IMR-90 (cell line): ENCODE measurements at regions not wholly inside any gene's neighbourhood (a gene's known extent, or its start where the extent isn't known, plus 50 kb on each side); places are given as distances from the start of the nearest gene placed in this dataset.

Source experiments
- ATAC-seq: fragments of 200-7000 bp; cut with Tn5 transposase; 2 replicates; pipeline ENCODE4 v1.9.1; 2020; ENCODE audit warnings: low read depth, mild to moderate bottlenecking, moderate library complexity
- BruUV-seq: library from RNA; stranded (reverse); fragments of 400-500 nt; replicated peaks from 2 replicates; lab custom pipeline; 2021; lab: Mats Ljungman, UMichigan
- CTCF ChIA-PET: fragments of 300-600 bp; formaldehyde crosslinking; extraction: SDS; loops from one replicate; lab custom pipeline; 2021; ENCODE audit warnings: antibody characterized with exemption; lab: Yijun Ruan, JAX
- POLR2A ChIA-PET: fragments of 300-600 bp; sonication (Branson Sonifier 250); formaldehyde crosslinking; loops from one replicate; lab custom pipeline; 2022; ENCODE audit warnings: antibody characterized with exemption; ENCODE audit not compliant: unreplicated experiment; lab: Charles Lee
- DNase-seq: peaks from one replicate; pipeline ENCODE4 v3.0.0; 2013
- H2AFZ ChIP-seq: replicated peaks from 2 replicates; pipeline ENCODE3; 2013; ENCODE audit warnings: low read length, mild to moderate bottlenecking; ENCODE audit not compliant: poor library complexity
- H2AK5ac ChIP-seq: 2 replicates; pipeline ENCODE4 v1.6.1; 2013; ENCODE audit warnings: low read depth, low read length, inconsistent platforms
- H2AK9ac ChIP-seq: replicated peaks from 2 replicates; pipeline ENCODE3; 2013; ENCODE audit warnings: mild to moderate bottlenecking, low read depth, low read length, moderate library complexity; ENCODE audit not compliant: poor library complexity
- H2BK120ac ChIP-seq: 2 replicates; pipeline ENCODE4 v1.6.1; 2013; ENCODE audit warnings: low read depth, low read length, inconsistent platforms
- H2BK15ac ChIP-seq: 3 replicates; pipeline ENCODE4 v1.6.1; 2013; ENCODE audit warnings: low read depth, low read length, inconsistent platforms
- H2BK20ac ChIP-seq: 2 replicates; pipeline ENCODE4 v1.6.1; 2013; ENCODE audit warnings: low read depth, mild to moderate bottlenecking, inconsistent platforms, low read length, moderate library complexity
- H2BK5ac ChIP-seq: 2 replicates; pipeline ENCODE4 v1.6.1; 2013; ENCODE audit warnings: mild to moderate bottlenecking, low read depth, low read length, inconsistent platforms; ENCODE audit not compliant: poor library complexity, severe bottlenecking
- H3K14ac ChIP-seq: replicated peaks from 2 replicates; pipeline ENCODE4 v1.6.1; 2013; ENCODE audit warnings: low read depth, low read length, inconsistent platforms
- H3K18ac ChIP-seq: 2 replicates; pipeline ENCODE4 v1.6.1; 2013; ENCODE audit warnings: low read depth, low read length, control low read depth
- H3K23ac ChIP-seq: 2 replicates; pipeline ENCODE4 v1.6.1; 2013; ENCODE audit warnings: low read depth, low read length, inconsistent platforms
- H3K27ac ChIP-seq: 2 replicates; pipeline ENCODE4 v1.5.1; 2013; ENCODE audit warnings: mild to moderate bottlenecking, control low read depth, low read length; ENCODE audit not compliant: insufficient read depth
- H3K27me3 ChIP-seq: 2 replicates; pipeline ENCODE4 v1.6.1; 2013; ENCODE audit warnings: low read length; ENCODE audit not compliant: control insufficient read depth, insufficient read depth
- H3K36me3 ChIP-seq: 2 replicates; pipeline ENCODE4 v1.6.1; 2013; ENCODE audit warnings: low read length, mixed read lengths; ENCODE audit not compliant: control insufficient read depth, insufficient read depth
- H3K4ac ChIP-seq: 2 replicates; pipeline ENCODE4 v1.6.1; 2013; ENCODE audit warnings: low read depth, low read length, inconsistent platforms
- H3K4me1 ChIP-seq: 2 replicates; pipeline ENCODE4 v1.6.1; 2013; ENCODE audit warnings: low read length, mixed read lengths; ENCODE audit not compliant: control insufficient read depth, insufficient read depth
- H3K4me2 ChIP-seq: 2 replicates; pipeline ENCODE4 v1.6.1; 2013; ENCODE audit warnings: low read depth, mild to moderate bottlenecking, control low read depth, low read length, moderate library complexity
- H3K4me3 ChIP-seq: 2 replicates; pipeline ENCODE4 v1.5.1; 2013; ENCODE audit warnings: low read depth, mild to moderate bottlenecking, control low read depth, low read length, moderate library complexity; ENCODE audit not compliant: insufficient read depth
- H3K56ac ChIP-seq: 2 replicates; pipeline ENCODE4 v1.6.1; 2013; ENCODE audit warnings: low read length, inconsistent platforms; ENCODE audit not compliant: insufficient read depth; ENCODE audit errors: extremely low read depth
- H3K79me1 ChIP-seq, 2 experiments: 2 replicates each; pipeline ENCODE4 v1.6.1; 2013; ENCODE audit warnings: low read length in 2 of 2, inconsistent platforms in 1 of 2, low read depth in 1 of 2
- H3K9ac ChIP-seq: 2 replicates; pipeline ENCODE4 v1.6.1; 2013; ENCODE audit warnings: low read depth, low read length, control low read depth
- H3K9me1 ChIP-seq: 2 replicates; pipeline ENCODE4 v1.6.1; 2013; ENCODE audit warnings: low read length, inconsistent platforms; ENCODE audit not compliant: insufficient read depth
- H3K9me3 ChIP-seq: 2 replicates; pipeline ENCODE4 v1.6.1; 2013; ENCODE audit warnings: low read length; ENCODE audit not compliant: control insufficient read depth, insufficient read depth
- H4K20me1 ChIP-seq: 2 replicates; pipeline ENCODE4 v1.6.1; 2013; ENCODE audit warnings: low read length, inconsistent platforms; ENCODE audit not compliant: insufficient read depth
- H4K5ac ChIP-seq: 2 replicates; pipeline ENCODE4 v1.6.1; 2013; ENCODE audit warnings: mild to moderate bottlenecking, low read depth, low read length, control low read depth
- H4K8ac ChIP-seq, 2 experiments: 2 replicates each; pipeline ENCODE4 v1.6.1; 2013; ENCODE audit warnings: low read depth in 2 of 2, low read length in 2 of 2, control low read depth in 1 of 2, inconsistent platforms in 1 of 2
- H4K91ac ChIP-seq: 2 replicates; pipeline ENCODE4 v1.6.1; 2013; ENCODE audit warnings: low read depth, low read length, inconsistent platforms; ENCODE audit not compliant: insufficient read depth
- BHLHE40 ChIP-seq: fragments of 150-350 bp; IDR thresholded peaks from 2 replicates; pipeline ENCODE4 v1.6.1; 2016; ENCODE audit warnings: mild to moderate bottlenecking, low read depth, low read length
- CEBPB ChIP-seq: IDR thresholded peaks from 2 replicates; pipeline ENCODE4 v1.6.1; 2012; ENCODE audit warnings: low read depth, low read length, improper control_type of control experiment
- CHD1 ChIP-seq: IDR thresholded peaks from 2 replicates; pipeline ENCODE4 v1.6.1; 2012; ENCODE audit warnings: low read depth, low read length, improper control_type of control experiment
- ELK1 ChIP-seq: fragments of 150-350 bp; IDR thresholded peaks from 2 replicates; pipeline ENCODE4 v1.6.1; 2016; ENCODE audit warnings: low read depth, mild to moderate bottlenecking, low read length, moderate library complexity, borderline replicate concordance
- MAFK ChIP-seq: IDR thresholded peaks from 2 replicates; pipeline ENCODE4 v1.6.1; 2012; ENCODE audit warnings: low read depth, low read length, improper control_type of control experiment
- MAZ ChIP-seq: IDR thresholded peaks from 2 replicates; pipeline ENCODE4 v1.6.1; 2012; ENCODE audit warnings: low read depth, mild to moderate bottlenecking, low read length, improper control_type of control experiment, moderate library complexity, borderline replicate concordance
- MXI1 ChIP-seq: IDR thresholded peaks from 2 replicates; pipeline ENCODE4 v1.6.1; 2012; ENCODE audit warnings: low read depth, mild to moderate bottlenecking, low read length, moderate library complexity, borderline replicate concordance
- NFE2L2 ChIP-seq: fragments of 150-350 bp; IDR thresholded peaks from 2 replicates; pipeline ENCODE4 v1.6.1; 2016; ENCODE audit warnings: low read depth, mild to moderate bottlenecking, low read length
- POLR2A ChIP-seq: IDR thresholded peaks from 2 replicates; pipeline ENCODE4 v1.6.1; 2012; ENCODE audit warnings: mild to moderate bottlenecking, low read depth, low read length
- RAD21 ChIP-seq: IDR thresholded peaks from 2 replicates; pipeline ENCODE4 v1.6.1; 2012; ENCODE audit warnings: low read length, improper control_type of control experiment
- RCOR1 ChIP-seq: IDR thresholded peaks from 2 replicates; pipeline ENCODE4 v1.6.1; 2012; ENCODE audit warnings: mild to moderate bottlenecking, low read length, improper control_type of control experiment; ENCODE audit not compliant: insufficient replicate concordance
- RFX5 ChIP-seq: IDR thresholded peaks from 2 replicates; pipeline ENCODE4 v1.8.0; 2012; ENCODE audit warnings: low read depth, mild to moderate bottlenecking, low read length, moderate library complexity
- SMC3 ChIP-seq: fragments of 150-350 bp; IDR thresholded peaks from 2 replicates; pipeline ENCODE4 v1.6.1; 2016; ENCODE audit warnings: low read depth, mild to moderate bottlenecking, antibody characterized with exemption, low read length, moderate library complexity
- WGBS, 2 experiments: methylation state at CpG; one replicate each; pipeline versions ENCODE4 v1.1.5 to v1.1.7; 2013; ENCODE audit warnings: missing lambda C conversion rate in 2 of 2; ENCODE audit not compliant: insufficient read length in 1 of 2; ENCODE audit errors: extremely low coverage in 2 of 2; 5-methylcytosine and 5-hydroxymethylcytosine counted together
- dilution Hi-C: fragments of 300-500 bp; cut with HindIII; formaldehyde crosslinking; loops from one replicate; pipeline ENCODE4 v1.14.3; 2018; ENCODE audit warnings: low sequenced_read_pairs; ENCODE audit not compliant: unreplicated experiment
- in situ Hi-C: fragments of 300-500 bp; cut with MboI; formaldehyde crosslinking; loops from 3 replicates; pipeline ENCODE4 v1.14.3; 2019; ENCODE audit warnings: low sequenced_read_pairs, inconsistent platforms, mixed read lengths
- intact Hi-C: fragments of 100-400 bp; cut with micrococcal nuclease; formaldehyde crosslinking; loops from 2 replicates; pipeline ENCODE4 v1.10.0; 2022
- TF ChIP-seq, protein P1 (sequence below): conservative IDR thresholded peaks from 2 replicates; pipeline ENCODE4 v1.5.1; 2012; ENCODE audit warnings: mild to moderate bottlenecking, low read depth, low read length, improper control_type of control experiment

DNA sequence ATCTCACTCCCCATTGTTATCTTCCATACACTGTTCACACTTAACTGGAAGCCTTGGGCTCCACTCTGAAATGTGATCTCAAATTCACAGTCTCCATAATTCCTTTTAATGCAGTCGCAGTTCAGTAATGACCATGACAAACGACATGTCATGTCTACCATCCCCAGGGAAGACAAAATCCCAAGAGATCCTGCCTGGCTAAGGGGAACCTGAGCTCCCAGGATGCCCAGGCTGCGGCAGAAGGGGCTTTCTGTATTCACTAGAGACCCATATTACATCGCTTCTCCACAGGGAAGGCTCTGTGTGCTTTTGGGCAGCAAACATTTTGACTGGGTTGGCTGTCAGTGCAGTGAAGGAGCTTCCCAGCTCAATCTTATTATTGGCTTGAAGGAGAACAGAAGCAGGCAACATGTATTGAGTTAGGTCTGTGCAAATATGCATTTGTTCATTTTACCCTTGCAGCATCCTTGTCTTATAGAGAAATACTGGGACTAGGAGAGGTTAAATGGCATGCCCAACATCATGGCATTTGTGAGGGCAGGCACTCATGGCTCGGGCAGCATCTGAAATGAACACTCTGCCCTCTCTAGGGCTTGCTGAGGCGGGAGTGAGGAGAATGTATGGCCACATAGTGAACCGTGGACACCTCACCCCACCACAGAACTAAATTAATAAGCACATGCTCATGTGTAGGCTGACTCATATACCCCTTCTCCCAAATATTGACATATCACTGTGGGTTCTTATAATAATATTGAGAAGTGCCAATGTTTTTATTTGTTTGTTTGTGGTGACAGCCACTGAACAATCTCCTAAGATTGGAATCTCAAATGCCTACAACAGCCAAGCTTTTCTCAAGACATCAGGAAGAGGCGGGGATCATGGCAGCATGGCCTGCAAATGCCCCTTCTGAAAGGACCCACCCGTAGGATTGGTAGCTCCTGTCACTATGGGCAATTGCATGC lies 141.6 kb upstream of the FOXB1 start:
- dilution Hi-C loops, result no loop called here
- Histone ChIP-seq H2BK20ac (no peak overlapping the region), H4K5ac (no peak overlapping the region), H2BK5ac (no peak overlapping the region), H3K14ac (no peak overlapping the region), H3K4ac (no peak overlapping the region), H2AK5ac (no peak overlapping the region), H2BK15ac (no peak overlapping the region), H3K27me3 (no peaks in the 10 kb centered on the region), H3K79me1 (no peaks in the 10 kb centered on the region), H2AK9ac (no peak overlapping the region), H3K9me1 (no peaks in the 10 kb centered on the region), H3K36me3 (no peaks in the 10 kb centered on the region), H4K8ac (no peak overlapping the region), H3K18ac (no peak overlapping the region), H2BK120ac (no peak overlapping the region), H3K56ac (no peak overlapping the region), H3K9me3 (no peaks in the 10 kb centered on the region), H4K20me1 (no peaks in the 10 kb centered on the region), H3K23ac (no peak overlapping the region), H3K9ac (no peak overlapping the region), H4K91ac (no peak overlapping the region), H3K4me3 (no peak overlapping the region), H3K27ac (no peak overlapping the region), H3K4me2 (no peak overlapping the region), H2AFZ (no peak overlapping the region), H3K4me1 (no peaks in the 10 kb centered on the region)
- in situ Hi-C loops, result no loop called here
- no peak for DNase-seq
- TF ChIP-seq SMC3 (no peak), RAD21 (no peak), RFX5 (no peak), ELK1 (no peak), MAFK (no peak), MAZ (no peak), CHD1 (no peak), POLR2A (no peak), NFE2L2 (no peak), BHLHE40 (no peak), RCOR1 (no peak), CEBPB (no peak), MXI1 (no peak)
- TF ChIP-seq, protein P1, sequence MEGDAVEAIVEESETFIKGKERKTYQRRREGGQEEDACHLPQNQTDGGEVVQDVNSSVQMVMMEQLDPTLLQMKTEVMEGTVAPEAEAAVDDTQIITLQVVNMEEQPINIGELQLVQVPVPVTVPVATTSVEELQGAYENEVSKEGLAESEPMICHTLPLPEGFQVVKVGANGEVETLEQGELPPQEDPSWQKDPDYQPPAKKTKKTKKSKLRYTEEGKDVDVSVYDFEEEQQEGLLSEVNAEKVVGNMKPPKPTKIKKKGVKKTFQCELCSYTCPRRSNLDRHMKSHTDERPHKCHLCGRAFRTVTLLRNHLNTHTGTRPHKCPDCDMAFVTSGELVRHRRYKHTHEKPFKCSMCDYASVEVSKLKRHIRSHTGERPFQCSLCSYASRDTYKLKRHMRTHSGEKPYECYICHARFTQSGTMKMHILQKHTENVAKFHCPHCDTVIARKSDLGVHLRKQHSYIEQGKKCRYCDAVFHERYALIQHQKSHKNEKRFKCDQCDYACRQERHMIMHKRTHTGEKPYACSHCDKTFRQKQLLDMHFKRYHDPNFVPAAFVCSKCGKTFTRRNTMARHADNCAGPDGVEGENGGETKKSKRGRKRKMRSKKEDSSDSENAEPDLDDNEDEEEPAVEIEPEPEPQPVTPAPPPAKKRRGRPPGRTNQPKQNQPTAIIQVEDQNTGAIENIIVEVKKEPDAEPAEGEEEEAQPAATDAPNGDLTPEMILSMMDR, result no peak
- intact Hi-C loops, result no loop called here
- ChIA-PET CTCF (interaction anchor here (0.6 kb wide), 2 partner anchors 50 to 53 kb away, joined by 4 read pairs; no protein-coding TSS in a partner anchor), POLR2A (no interaction called here)
- BruUV-seq, result no TSS peak
- ATAC-seq, result no peak
- WGBS, 2 experiments, result no CpG with 5 or more reads among the region's 9 CpGs
